WTC11 (cell line): ENCODE measurements at regions not wholly inside any gene's neighbourhood (a gene's known extent, or its start where the extent isn't known, plus 50 kb on each side); places are given as distances from the start of the nearest gene placed in this dataset.
"Not testable (repeated sequence)": the region's sequence is repeated elsewhere in the genome, so short reads cannot be mapped to it uniquely, and the experiment has no call there.

Experiments
- NFYB ChIP-seq: sonication (generic); formaldehyde crosslinking; conservative IDR thresholded peaks from 2 replicates; pipeline ENCODE4 v1.8.0; 2022; ENCODE audit warnings: low read depth, missing genetic modification reagents
- ZBTB21 ChIP-seq: sonication (generic); formaldehyde crosslinking; IDR thresholded peaks from 2 replicates; pipeline ENCODE4 v1.8.1; 2023; ENCODE audit warnings: mild to moderate bottlenecking, missing genetic modification reagents, borderline replicate concordance
- TF ChIP-seq, protein P1 (sequence below): fragments of 200-600 bp; IDR thresholded peaks from 2 replicates; pipeline ENCODE4 v1.8.0; 2022; ENCODE audit warnings: antibody characterized with exemption

GRCh38 chr2:208615675-208616074, 209.1 kb downstream of the PTH2R start:
- not testable (repeated sequence) for TF ChIP-seq ZBTB21, NFYB
- TF ChIP-seq, protein P1, sequence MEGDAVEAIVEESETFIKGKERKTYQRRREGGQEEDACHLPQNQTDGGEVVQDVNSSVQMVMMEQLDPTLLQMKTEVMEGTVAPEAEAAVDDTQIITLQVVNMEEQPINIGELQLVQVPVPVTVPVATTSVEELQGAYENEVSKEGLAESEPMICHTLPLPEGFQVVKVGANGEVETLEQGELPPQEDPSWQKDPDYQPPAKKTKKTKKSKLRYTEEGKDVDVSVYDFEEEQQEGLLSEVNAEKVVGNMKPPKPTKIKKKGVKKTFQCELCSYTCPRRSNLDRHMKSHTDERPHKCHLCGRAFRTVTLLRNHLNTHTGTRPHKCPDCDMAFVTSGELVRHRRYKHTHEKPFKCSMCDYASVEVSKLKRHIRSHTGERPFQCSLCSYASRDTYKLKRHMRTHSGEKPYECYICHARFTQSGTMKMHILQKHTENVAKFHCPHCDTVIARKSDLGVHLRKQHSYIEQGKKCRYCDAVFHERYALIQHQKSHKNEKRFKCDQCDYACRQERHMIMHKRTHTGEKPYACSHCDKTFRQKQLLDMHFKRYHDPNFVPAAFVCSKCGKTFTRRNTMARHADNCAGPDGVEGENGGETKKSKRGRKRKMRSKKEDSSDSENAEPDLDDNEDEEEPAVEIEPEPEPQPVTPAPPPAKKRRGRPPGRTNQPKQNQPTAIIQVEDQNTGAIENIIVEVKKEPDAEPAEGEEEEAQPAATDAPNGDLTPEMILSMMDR, result not testable (repeated sequence)
